ENCODE measurements at regions not wholly inside any gene's neighbourhood (a gene's known extent, or its start where the extent isn't known, plus 50 kb on each side); places are given as distances from the start of the nearest gene placed in this dataset.

DNA sequence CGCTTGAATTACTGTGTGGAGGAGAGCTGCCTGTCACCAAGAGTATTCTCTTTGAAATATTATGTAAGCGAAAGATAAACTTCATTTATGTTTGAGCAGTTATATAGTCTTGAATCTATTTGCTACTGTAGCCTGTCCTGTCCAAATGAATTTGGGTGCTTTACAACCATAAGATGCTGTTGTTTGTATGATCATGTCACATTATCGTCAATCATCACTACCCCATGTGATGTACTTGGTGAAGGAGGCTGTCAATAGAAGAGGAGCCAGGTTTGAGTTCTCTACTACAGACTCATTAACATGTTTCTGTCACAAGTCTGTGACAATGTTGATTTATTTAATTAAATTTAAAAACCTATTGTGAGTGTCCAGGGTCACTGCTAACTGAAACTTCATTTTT, 403.3 kb upstream of the MEF2C start:
- Histone ChIP-seq H3K4me3 (ENCODE audit: insufficient read depth, low read depth, low read length) (no peak overlapping the region), H3K36me3 (ENCODE audit: insufficient read depth, low read length) (no peaks in the 10 kb centered on the region), H4K20me1 (ENCODE audit: insufficient read depth, low read length) (no peaks in the 10 kb centered on the region), H3K27ac (ENCODE audit: low read depth, low read length) (no peak overlapping the region), H3K9me3 (ENCODE audit: insufficient read depth, low read depth, low read length) (no peaks in the 10 kb centered on the region), H3K4me2 (ENCODE audit: low read length) (no peak overlapping the region), H3K79me2 (ENCODE audit: insufficient read depth, low read length) (no peaks in the 10 kb centered on the region), H2AFZ (ENCODE audit: low read depth, low read length) (no peak overlapping the region), H3K27me3 (ENCODE audit: insufficient read depth, low read length) (no peaks in the 10 kb centered on the region), H3K4me1 (ENCODE audit: insufficient read depth, low read length) (peaks cover 17% of the 10 kb centered on the region), H3K9ac (ENCODE audit: low read length) (no peak overlapping the region)
- Mint-ChIP-seq H3K9me3 (ENCODE audit: unreplicated experiment) (no peaks in the 10 kb centered on the region), H3K27ac (ENCODE audit: unreplicated experiment) (no peak overlapping the region), H3K4me3 (ENCODE audit: unreplicated experiment) (no peak overlapping the region), H3K27me3 (ENCODE audit: low read depth, unreplicated experiment) (no peaks in the 10 kb centered on the region), H3K4me1 (ENCODE audit: low read depth, unreplicated experiment) (peaks cover 38% of the 10 kb centered on the region), H3K36me3 (ENCODE audit: low read depth, unreplicated experiment) (no peaks in the 10 kb centered on the region)
- no peak for FAIRE-seq
- TF ChIP-seq EZH2 (IDR thresholded peaks at IDR 0.05; ENCODE audit: insufficient read depth, low read length), result no peak
- TF ChIP-seq, protein P1, sequence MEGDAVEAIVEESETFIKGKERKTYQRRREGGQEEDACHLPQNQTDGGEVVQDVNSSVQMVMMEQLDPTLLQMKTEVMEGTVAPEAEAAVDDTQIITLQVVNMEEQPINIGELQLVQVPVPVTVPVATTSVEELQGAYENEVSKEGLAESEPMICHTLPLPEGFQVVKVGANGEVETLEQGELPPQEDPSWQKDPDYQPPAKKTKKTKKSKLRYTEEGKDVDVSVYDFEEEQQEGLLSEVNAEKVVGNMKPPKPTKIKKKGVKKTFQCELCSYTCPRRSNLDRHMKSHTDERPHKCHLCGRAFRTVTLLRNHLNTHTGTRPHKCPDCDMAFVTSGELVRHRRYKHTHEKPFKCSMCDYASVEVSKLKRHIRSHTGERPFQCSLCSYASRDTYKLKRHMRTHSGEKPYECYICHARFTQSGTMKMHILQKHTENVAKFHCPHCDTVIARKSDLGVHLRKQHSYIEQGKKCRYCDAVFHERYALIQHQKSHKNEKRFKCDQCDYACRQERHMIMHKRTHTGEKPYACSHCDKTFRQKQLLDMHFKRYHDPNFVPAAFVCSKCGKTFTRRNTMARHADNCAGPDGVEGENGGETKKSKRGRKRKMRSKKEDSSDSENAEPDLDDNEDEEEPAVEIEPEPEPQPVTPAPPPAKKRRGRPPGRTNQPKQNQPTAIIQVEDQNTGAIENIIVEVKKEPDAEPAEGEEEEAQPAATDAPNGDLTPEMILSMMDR (IDR thresholded peaks at IDR 0.05; ENCODE audit: insufficient read depth, low read depth, low read length), result no peak
- DNase-seq (ENCODE audit: low read depth), result no peak

DNA sequence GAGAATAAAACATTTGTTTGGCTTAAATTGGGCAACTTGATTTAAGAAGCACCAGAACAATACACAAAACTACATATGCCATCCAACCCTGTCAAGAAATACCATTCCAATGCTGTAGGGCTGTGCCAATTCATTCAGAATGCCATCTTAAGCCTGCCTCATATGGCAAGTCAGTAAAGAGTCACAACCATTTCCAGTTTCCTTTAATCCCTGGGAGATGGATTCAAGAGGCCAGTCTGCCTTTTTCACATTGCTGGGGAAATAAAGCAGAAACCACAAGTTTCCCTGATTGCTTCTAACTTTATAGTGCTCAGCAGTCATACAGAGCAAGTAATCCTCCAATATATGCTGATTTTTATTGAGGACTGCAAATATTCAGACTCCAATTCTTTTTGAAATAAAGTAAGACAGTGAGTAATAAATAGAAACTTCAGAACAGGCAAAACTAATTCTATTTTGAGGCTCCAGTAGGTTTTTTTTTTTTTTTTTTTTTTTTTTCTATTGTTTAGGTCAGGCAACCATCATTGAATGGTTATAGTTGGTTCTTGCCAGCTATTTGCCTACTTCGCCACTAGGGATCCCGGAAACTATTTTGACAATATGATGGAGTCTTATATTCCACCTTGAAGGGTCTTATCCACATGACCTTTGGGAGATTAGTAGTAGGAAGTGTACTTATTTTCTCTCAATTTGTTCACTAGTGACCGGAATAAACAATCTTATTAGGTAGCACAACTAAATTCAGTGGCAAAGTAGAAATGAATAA, 400.9 kb upstream of the MEF2C start:
- FAIRE-seq (no peak), DNase-seq (ENCODE audit: low read depth) (no peak)
- no peaks in the 10 kb centered on the region for H4K20me1 ChIP-seq (ENCODE audit: insufficient read depth, low read length)
- H3K9me3 Mint-ChIP-seq (ENCODE audit: unreplicated experiment), result no peaks in the 10 kb centered on the region
- H3K27me3 Mint-ChIP-seq (ENCODE audit: low read depth, unreplicated experiment), result no peaks in the 10 kb centered on the region
- no peaks in the 10 kb centered on the region for H3K79me2 ChIP-seq (ENCODE audit: insufficient read depth, low read length)
- no peak overlapping the region for H3K4me2 ChIP-seq (ENCODE audit: low read length)
- H3K27me3 ChIP-seq (ENCODE audit: insufficient read depth, low read length), result no peaks in the 10 kb centered on the region
- no peak for TF ChIP-seq EZH2 (IDR thresholded peaks at IDR 0.05; ENCODE audit: insufficient read depth, low read length)
- TF ChIP-seq, protein P1 (IDR thresholded peaks at IDR 0.05; ENCODE audit: insufficient read depth, low read depth, low read length), result no peak
- no peaks in the 10 kb centered on the region for H3K36me3 Mint-ChIP-seq (ENCODE audit: low read depth, unreplicated experiment)
- H3K9ac ChIP-seq (ENCODE audit: low read length), result no peak overlapping the region
- H3K9me3 ChIP-seq (ENCODE audit: insufficient read depth, low read depth, low read length), result no peaks in the 10 kb centered on the region
- no peaks in the 10 kb centered on the region for H3K36me3 ChIP-seq (ENCODE audit: insufficient read depth, low read length)
- no peak overlapping the region for H2AFZ ChIP-seq (ENCODE audit: low read depth, low read length)
- no peak overlapping the region for H3K4me3 Mint-ChIP-seq (ENCODE audit: unreplicated experiment)
- peaks cover 17% of the 10 kb centered on the region for H3K4me1 ChIP-seq (ENCODE audit: insufficient read depth, low read length)
- no peak overlapping the region for H3K27ac Mint-ChIP-seq (ENCODE audit: unreplicated experiment)
- peaks cover 29% of the 10 kb centered on the region for H3K4me1 Mint-ChIP-seq (ENCODE audit: low read depth, unreplicated experiment)
- no peak overlapping the region for H3K27ac ChIP-seq (ENCODE audit: low read depth, low read length)
- H3K4me3 ChIP-seq (ENCODE audit: insufficient read depth, low read depth, low read length), result no peak overlapping the region
